ENCODE measurements at regions not wholly inside any gene's neighbourhood (a gene's known extent, or its start where the extent isn't known, plus 50 kb on each side); places are given as distances from the start of the nearest gene placed in this dataset.

DNA sequence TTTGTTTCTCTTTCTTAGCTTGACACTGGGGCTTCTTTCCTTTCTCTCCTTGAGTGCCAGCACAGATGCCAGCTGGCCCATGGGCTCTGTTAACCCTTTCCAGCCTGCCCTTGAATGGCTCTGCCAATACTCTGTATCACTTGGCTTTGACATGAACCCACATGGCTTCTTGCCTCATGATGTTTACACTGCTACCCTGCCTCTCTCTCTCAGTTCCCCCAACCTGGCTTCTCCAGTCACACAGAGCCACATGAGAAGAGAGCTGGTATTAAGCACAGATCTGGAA, 262.4 kb downstream of the OMA1 start:
- no peak for TF ChIP-seq POLR2AphosphoS5 (IDR thresholded peaks at IDR 0.05; ENCODE audit: low read depth, low read length)
- TF ChIP-seq, protein P1, sequence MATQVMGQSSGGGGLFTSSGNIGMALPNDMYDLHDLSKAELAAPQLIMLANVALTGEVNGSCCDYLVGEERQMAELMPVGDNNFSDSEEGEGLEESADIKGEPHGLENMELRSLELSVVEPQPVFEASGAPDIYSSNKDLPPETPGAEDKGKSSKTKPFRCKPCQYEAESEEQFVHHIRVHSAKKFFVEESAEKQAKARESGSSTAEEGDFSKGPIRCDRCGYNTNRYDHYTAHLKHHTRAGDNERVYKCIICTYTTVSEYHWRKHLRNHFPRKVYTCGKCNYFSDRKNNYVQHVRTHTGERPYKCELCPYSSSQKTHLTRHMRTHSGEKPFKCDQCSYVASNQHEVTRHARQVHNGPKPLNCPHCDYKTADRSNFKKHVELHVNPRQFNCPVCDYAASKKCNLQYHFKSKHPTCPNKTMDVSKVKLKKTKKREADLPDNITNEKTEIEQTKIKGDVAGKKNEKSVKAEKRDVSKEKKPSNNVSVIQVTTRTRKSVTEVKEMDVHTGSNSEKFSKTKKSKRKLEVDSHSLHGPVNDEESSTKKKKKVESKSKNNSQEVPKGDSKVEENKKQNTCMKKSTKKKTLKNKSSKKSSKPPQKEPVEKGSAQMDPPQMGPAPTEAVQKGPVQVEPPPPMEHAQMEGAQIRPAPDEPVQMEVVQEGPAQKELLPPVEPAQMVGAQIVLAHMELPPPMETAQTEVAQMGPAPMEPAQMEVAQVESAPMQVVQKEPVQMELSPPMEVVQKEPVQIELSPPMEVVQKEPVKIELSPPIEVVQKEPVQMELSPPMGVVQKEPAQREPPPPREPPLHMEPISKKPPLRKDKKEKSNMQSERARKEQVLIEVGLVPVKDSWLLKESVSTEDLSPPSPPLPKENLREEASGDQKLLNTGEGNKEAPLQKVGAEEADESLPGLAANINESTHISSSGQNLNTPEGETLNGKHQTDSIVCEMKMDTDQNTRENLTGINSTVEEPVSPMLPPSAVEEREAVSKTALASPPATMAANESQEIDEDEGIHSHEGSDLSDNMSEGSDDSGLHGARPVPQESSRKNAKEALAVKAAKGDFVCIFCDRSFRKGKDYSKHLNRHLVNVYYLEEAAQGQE (IDR thresholded peaks at IDR 0.05; ENCODE audit: insufficient read depth in 1 of 2, low read depth in 2 of 2, low read length in 2 of 2): no peak
- no peak for TF ChIP-seq TAF1 (IDR thresholded peaks at IDR 0.05; ENCODE audit: borderline replicate concordance, insufficient read depth, low read length)
